PFSK-1 (cell line): ENCODE measurements at regions not wholly inside any gene's neighbourhood (a gene's known extent, or its start where the extent isn't known, plus 50 kb on each side); places are given as distances from the start of the nearest gene placed in this dataset.

Source experiments
- FOXP2 ChIP-seq: optimal IDR thresholded peaks from 2 replicates; pipeline ENCODE3; 2011; ENCODE audit warnings: borderline replicate concordance, control low read depth, inconsistent platforms; ENCODE audit not compliant: insufficient read depth; ENCODE audit errors: extremely low read length, extremely low read depth
- POLR2AphosphoS5 ChIP-seq: IDR thresholded peaks from 2 replicates; pipeline ENCODE4 v1.6.1; 2012; ENCODE audit warnings: low read depth, mild to moderate bottlenecking, control low read depth, low read length, moderate library complexity
- SIN3A ChIP-seq: IDR thresholded peaks from 2 replicates; pipeline ENCODE4 v1.6.1; 2012; ENCODE audit warnings: mild to moderate bottlenecking, low read length, moderate library complexity, borderline replicate concordance; ENCODE audit not compliant: insufficient read depth
- TAF1 ChIP-seq: IDR thresholded peaks from 2 replicates; pipeline ENCODE4 v1.6.1; 2012; ENCODE audit warnings: low read length, control low read depth, borderline replicate concordance; ENCODE audit not compliant: insufficient read depth
- TF ChIP-seq, protein P1 (sequence below), 2 experiments: IDR thresholded peaks; 2 replicates each; pipeline versions ENCODE4 v1.6.1 to v1.8.0; 2011 to 2012; ENCODE audit warnings: low read depth in 2 of 2, low read length in 2 of 2, control low read depth in 1 of 2, inconsistent platforms in 1 of 2, mild to moderate bottlenecking in 1 of 2, moderate library complexity in 1 of 2; ENCODE audit not compliant: insufficient read depth in 1 of 2

DNA sequence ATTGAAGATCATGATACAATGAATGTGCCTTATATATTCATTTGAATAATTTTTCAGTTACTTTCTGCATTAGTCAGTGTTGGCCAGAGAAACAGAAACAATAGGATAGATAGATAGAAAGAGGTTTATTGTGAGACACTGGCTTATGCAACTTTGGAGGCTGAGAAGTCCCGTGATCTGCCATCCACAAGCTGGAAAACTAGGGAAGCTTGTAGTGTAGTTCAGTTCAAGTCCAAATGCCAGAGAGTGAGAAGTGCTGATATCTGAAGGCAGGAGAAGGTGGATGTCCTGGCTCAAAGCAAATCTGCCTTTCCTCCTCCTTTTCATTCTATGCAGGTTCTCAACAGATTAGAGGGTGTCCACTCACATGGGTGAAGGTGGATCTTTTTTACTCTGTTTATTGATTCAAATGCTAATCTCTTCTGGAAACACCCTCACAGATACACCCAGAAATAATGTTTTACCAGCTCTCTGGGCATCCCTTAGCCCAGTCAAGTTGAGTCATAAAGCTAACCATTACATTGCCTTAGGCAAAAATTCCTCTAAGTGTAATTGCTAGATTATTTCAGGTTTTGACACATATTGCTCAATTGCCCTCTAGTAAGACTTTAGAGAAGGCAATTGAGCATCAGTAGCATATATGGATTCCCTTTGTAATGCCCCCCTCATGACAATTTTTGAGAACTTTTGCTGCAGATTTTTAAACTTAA is 341.4 kb downstream of the LPIN1 start:
- TF ChIP-seq POLR2AphosphoS5 (no peak), FOXP2 (no peak), SIN3A (no peak), TAF1 (no peak)
- TF ChIP-seq, protein P1, sequence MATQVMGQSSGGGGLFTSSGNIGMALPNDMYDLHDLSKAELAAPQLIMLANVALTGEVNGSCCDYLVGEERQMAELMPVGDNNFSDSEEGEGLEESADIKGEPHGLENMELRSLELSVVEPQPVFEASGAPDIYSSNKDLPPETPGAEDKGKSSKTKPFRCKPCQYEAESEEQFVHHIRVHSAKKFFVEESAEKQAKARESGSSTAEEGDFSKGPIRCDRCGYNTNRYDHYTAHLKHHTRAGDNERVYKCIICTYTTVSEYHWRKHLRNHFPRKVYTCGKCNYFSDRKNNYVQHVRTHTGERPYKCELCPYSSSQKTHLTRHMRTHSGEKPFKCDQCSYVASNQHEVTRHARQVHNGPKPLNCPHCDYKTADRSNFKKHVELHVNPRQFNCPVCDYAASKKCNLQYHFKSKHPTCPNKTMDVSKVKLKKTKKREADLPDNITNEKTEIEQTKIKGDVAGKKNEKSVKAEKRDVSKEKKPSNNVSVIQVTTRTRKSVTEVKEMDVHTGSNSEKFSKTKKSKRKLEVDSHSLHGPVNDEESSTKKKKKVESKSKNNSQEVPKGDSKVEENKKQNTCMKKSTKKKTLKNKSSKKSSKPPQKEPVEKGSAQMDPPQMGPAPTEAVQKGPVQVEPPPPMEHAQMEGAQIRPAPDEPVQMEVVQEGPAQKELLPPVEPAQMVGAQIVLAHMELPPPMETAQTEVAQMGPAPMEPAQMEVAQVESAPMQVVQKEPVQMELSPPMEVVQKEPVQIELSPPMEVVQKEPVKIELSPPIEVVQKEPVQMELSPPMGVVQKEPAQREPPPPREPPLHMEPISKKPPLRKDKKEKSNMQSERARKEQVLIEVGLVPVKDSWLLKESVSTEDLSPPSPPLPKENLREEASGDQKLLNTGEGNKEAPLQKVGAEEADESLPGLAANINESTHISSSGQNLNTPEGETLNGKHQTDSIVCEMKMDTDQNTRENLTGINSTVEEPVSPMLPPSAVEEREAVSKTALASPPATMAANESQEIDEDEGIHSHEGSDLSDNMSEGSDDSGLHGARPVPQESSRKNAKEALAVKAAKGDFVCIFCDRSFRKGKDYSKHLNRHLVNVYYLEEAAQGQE (IDR thresholded peaks at IDR 0.05; ENCODE audit: insufficient read depth in 1 of 2, low read depth in 2 of 2, low read length in 2 of 2) = no peak

DNA sequence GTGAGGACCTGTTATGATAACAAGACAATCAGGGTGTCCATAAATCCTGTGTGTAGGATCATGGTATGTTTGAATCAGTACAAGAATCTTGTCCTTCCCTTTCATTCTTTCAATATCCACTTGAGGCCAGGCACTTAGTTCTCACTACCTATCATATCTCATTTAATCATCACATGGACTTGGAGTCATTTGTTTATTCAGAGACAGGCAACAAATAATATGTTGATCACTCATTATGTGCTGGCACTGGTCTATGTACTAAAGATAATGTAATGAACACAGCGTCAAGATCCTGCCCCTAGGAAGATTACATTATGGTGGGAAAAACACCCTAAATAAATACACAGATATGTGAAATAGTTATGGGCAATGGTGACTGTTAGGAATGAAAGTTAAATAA is 342.6 kb downstream of the LPIN1 start:
- TF ChIP-seq FOXP2 (no peak), POLR2AphosphoS5 (no peak), TAF1 (no peak), SIN3A (no peak)
- TF ChIP-seq, protein P1 (IDR thresholded peaks at IDR 0.05; ENCODE audit: insufficient read depth in 1 of 2, low read depth in 2 of 2, low read length in 2 of 2) = no peak

DNA sequence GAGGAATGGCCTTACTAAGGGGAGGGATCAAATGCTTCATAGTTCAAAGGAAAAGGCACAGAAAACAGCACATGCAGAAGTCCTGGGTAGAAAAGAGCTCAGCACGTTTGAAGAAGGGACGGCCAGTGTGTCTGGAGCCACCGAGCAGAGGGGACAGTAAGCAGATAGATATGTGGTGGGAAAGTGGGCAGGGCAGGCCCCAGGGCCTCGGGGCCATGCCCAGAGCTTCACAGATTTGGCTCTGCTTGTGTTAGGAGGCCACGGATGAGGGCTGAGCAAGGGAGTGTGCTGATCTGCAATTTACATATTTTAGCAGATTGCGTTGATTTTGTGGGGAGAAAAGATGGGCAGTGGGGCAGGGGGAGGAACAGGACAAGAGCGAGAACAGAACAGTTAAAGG is 343.1 kb downstream of the LPIN1 start:
- no peak for TF ChIP-seq TAF1

DNA sequence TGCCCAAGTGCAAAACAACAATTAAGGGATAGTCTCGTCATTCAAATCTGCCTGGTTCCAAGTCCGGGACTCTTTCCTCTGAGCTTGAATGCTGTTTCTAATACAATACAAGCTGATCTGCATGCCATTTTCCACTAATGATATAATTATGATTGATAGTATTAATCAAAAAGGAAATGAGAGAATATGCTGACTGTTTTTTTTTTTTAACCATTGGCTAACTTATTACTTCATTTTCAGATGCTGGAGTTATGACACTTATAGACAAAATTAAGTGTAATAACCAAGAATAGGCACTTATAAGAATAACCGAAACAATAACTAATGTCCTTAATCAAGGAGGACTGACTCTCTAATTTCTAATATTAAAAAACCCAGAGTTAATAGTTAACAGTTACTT is 343.6 kb downstream of the LPIN1 start:
- TF ChIP-seq POLR2AphosphoS5 (no peak), TAF1 (no peak), FOXP2 (no peak), SIN3A (no peak)
- TF ChIP-seq, protein P1 (IDR thresholded peaks at IDR 0.05; ENCODE audit: insufficient read depth in 1 of 2, low read depth in 2 of 2, low read length in 2 of 2) = no peak

DNA sequence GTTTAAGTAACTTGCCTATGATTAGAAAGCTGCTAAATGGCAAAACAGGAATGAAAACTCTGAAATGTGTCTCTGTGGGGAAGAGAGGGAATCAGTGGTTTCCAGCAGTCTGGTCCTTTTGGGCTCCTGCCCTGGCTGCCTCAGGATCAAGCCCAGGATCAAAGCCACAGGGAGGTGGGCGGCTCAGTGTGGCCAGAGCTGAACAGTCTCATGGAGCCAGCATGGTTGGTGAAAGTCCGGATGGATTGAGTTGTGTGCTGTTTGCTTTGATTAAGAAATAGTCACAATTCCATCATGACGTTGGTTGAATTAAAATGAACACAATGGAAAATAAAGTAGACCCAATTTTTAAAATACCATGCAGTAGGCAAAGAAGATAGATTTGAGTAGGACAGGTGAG is 344.2 kb downstream of the LPIN1 start:
- no peak for TF ChIP-seq POLR2AphosphoS5
- TF ChIP-seq FOXP2 = no peak
- TF ChIP-seq TAF1 = no peak
- no peak for TF ChIP-seq SIN3A
- TF ChIP-seq, protein P1 (IDR thresholded peaks at IDR 0.05; ENCODE audit: insufficient read depth in 1 of 2, low read depth in 2 of 2, low read length in 2 of 2) = no peak
